MM.1S (cell line): ENCODE measurements at regions not wholly inside any gene's neighbourhood (a gene's known extent, or its start where the extent isn't known, plus 50 kb on each side); places are given as distances from the start of the nearest gene placed in this dataset.

Experiments
- EZH2phosphoT487 ChIP-seq: fragments of 300-600 bp; sonication (generic); IDR thresholded peaks from 2 replicates; pipeline ENCODE4 v1.6.1; 2018; ENCODE audit warnings: antibody characterized with exemption, low read length
- TF ChIP-seq, protein P1 (sequence below): fragments of 300-600 bp; sonication (generic); IDR thresholded peaks from 2 replicates; pipeline ENCODE4 v1.5.1; 2016; ENCODE audit warnings: antibody characterized with exemption, low read length, mixed read lengths

DNA sequence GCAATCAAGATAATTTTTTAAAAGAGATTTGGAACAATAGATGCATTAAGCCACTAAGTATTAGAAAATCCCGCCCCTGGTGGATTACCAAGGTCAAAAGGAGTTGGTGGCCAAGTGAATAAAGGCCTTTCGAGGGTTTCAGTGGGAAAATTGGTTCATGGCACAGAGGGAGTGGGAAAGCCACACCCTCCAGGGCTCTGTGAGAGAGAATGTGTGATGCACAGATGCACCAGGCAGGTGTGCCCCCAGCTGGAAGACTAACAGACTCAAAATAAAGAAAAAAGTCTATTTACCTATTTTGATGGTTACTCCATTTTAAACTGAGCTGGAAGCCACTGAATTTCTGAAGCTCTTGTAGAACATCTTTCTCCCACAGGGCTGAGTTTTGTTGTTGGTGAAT lies 278.0 kb downstream of the DRD1 start:
- TF ChIP-seq EZH2phosphoT487, result no peak
- TF ChIP-seq, protein P1, sequence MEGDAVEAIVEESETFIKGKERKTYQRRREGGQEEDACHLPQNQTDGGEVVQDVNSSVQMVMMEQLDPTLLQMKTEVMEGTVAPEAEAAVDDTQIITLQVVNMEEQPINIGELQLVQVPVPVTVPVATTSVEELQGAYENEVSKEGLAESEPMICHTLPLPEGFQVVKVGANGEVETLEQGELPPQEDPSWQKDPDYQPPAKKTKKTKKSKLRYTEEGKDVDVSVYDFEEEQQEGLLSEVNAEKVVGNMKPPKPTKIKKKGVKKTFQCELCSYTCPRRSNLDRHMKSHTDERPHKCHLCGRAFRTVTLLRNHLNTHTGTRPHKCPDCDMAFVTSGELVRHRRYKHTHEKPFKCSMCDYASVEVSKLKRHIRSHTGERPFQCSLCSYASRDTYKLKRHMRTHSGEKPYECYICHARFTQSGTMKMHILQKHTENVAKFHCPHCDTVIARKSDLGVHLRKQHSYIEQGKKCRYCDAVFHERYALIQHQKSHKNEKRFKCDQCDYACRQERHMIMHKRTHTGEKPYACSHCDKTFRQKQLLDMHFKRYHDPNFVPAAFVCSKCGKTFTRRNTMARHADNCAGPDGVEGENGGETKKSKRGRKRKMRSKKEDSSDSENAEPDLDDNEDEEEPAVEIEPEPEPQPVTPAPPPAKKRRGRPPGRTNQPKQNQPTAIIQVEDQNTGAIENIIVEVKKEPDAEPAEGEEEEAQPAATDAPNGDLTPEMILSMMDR, result no peak
